ENCODE measurements at regions not wholly inside any gene's neighbourhood (a gene's known extent, or its start where the extent isn't known, plus 50 kb on each side); places are given as distances from the start of the nearest gene placed in this dataset.
"Not testable (repeated sequence)": the region's sequence is repeated elsewhere in the genome, so short reads cannot be mapped to it uniquely, and the experiment has no call there.

GRCh38 chr4:59540311-59540710, 1659.8 kb upstream of the ADGRL3 start:
- TF ChIP-seq, protein P1, sequence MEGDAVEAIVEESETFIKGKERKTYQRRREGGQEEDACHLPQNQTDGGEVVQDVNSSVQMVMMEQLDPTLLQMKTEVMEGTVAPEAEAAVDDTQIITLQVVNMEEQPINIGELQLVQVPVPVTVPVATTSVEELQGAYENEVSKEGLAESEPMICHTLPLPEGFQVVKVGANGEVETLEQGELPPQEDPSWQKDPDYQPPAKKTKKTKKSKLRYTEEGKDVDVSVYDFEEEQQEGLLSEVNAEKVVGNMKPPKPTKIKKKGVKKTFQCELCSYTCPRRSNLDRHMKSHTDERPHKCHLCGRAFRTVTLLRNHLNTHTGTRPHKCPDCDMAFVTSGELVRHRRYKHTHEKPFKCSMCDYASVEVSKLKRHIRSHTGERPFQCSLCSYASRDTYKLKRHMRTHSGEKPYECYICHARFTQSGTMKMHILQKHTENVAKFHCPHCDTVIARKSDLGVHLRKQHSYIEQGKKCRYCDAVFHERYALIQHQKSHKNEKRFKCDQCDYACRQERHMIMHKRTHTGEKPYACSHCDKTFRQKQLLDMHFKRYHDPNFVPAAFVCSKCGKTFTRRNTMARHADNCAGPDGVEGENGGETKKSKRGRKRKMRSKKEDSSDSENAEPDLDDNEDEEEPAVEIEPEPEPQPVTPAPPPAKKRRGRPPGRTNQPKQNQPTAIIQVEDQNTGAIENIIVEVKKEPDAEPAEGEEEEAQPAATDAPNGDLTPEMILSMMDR (IDR thresholded peaks at IDR 0.05; ENCODE audit: borderline replicate concordance, extremely low read depth, insufficient read depth), result no peak
- no peak overlapping the region for H3K9ac ChIP-seq (ENCODE audit: low read length in 3 of 3)
- intact Hi-C loops (cut with DNase I), result no loop called here
- H3K9me3 ChIP-seq (ENCODE audit: control insufficient read depth in 2 of 3, insufficient read depth in 1 of 3, low read length in 3 of 3), result no peaks in the 10 kb centered on the region
- no peak overlapping the region for H3K27ac ChIP-seq (ENCODE audit: low read depth in 2 of 2, low read length in 2 of 2)
- no peaks in the 10 kb centered on the region for H3K27me3 ChIP-seq (ENCODE audit: control insufficient read depth, insufficient read depth, low read length)
- DNase-seq (peak in 2 of 5 donors; percentile 26 to 36), FAIRE-seq (no peak)
- H3K4me3 ChIP-seq (ENCODE audit: low read length in 3 of 3), result no peak overlapping the region
- H3K4me1 ChIP-seq (ENCODE audit: control insufficient read depth in 2 of 3, insufficient read depth in 2 of 3, low read depth in 1 of 3, low read length in 3 of 3), result no peaks in the 10 kb centered on the region
- H3K36me3 ChIP-seq (ENCODE audit: control insufficient read depth in 2 of 3, insufficient read depth in 3 of 3, low read length in 3 of 3), result no peaks in the 10 kb centered on the region

DNA sequence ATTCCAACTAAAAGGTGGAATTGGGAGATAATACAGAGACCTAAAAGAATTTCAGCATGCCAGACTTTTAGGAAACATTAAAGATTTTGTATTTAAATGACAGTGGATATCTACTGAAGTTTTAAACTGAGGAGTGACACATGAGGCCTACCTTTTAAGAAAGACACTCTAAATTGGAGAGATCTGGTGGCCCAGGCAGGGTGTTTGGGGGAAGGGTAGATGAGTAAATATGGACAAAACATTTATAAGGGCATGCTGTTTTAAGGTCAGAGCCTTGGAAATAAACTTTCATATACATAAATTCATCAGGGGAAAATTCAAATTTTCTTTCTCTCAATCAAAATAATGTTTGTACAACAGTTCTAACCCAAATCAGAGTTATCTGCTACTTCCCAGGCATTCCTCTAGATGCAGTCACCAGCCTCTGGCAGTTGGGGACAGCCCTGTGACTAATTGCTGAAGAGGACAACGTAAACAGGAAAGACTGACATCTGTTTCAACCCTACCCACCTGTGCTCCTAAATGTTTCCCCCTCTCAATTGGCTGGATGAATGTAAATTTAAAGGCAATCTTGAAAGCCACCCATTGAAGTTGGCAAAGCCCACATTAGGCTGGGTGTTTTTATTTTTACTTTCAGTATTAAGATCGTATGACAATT, 1646.9 kb upstream of the ADGRL3 start:
- intact Hi-C loops (cut with DNase I), result no loop called here
- TF ChIP-seq, protein P1 (IDR thresholded peaks at IDR 0.05; ENCODE audit: borderline replicate concordance, extremely low read depth, insufficient read depth), result no peak
- no peaks in the 10 kb centered on the region for H3K36me3 ChIP-seq (ENCODE audit: control insufficient read depth in 2 of 3, insufficient read depth in 3 of 3, low read length in 3 of 3)
- FAIRE-seq, result no peak
- H3K4me1 ChIP-seq (ENCODE audit: control insufficient read depth in 2 of 3, insufficient read depth in 2 of 3, low read depth in 1 of 3, low read length in 3 of 3), result no peaks in the 10 kb centered on the region
- no peaks in the 10 kb centered on the region for H3K9me3 ChIP-seq (ENCODE audit: control insufficient read depth in 2 of 3, insufficient read depth in 1 of 3, low read length in 3 of 3)
- DNase-seq, result no peak
- H3K4me3 ChIP-seq (ENCODE audit: low read length in 3 of 3), result no peak overlapping the region
- H3K27ac ChIP-seq (ENCODE audit: low read depth in 2 of 2, low read length in 2 of 2), result no peak overlapping the region
- H3K9ac ChIP-seq (ENCODE audit: low read length in 3 of 3), result no peak overlapping the region
- no peaks in the 10 kb centered on the region for H3K27me3 ChIP-seq (ENCODE audit: control insufficient read depth, insufficient read depth, low read length)

DNA sequence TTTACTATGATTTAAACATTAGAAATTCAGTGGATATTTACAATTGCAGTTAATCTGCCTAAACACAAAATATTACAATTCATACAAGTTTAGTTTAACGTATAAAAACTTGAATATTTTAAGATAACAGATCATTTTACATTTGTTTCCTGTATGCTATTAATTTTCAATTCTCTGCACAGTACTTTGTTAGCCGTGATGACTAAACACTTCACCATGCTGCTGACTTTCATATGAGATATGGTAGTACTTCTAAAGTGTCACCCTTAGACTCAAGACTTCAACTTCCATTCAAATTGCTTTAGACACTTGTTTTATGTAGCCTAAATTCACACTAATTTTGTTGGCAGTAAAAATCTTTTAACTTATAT, 1646.4 kb upstream of the ADGRL3 start:
- Histone ChIP-seq H3K4me3 (ENCODE audit: low read length in 3 of 3) (no peak overlapping the region), H3K4me1 (ENCODE audit: control insufficient read depth in 2 of 3, insufficient read depth in 2 of 3, low read depth in 1 of 3, low read length in 3 of 3) (no peaks in the 10 kb centered on the region), H3K36me3 (ENCODE audit: control insufficient read depth in 2 of 3, insufficient read depth in 3 of 3, low read length in 3 of 3) (no peaks in the 10 kb centered on the region), H3K9ac (ENCODE audit: low read length in 3 of 3) (no peak overlapping the region), H3K27ac (ENCODE audit: low read depth in 2 of 2, low read length in 2 of 2) (no peak overlapping the region), H3K27me3 (ENCODE audit: control insufficient read depth, insufficient read depth, low read length) (no peaks in the 10 kb centered on the region), H3K9me3 (ENCODE audit: control insufficient read depth in 2 of 3, insufficient read depth in 1 of 3, low read length in 3 of 3) (no peaks in the 10 kb centered on the region)
- DNase-seq, result no peak
- TF ChIP-seq, protein P1 (IDR thresholded peaks at IDR 0.05; ENCODE audit: borderline replicate concordance, extremely low read depth, insufficient read depth), result no peak
- intact Hi-C loops (cut with DNase I), result no loop called here
- FAIRE-seq, result no peak

DNA sequence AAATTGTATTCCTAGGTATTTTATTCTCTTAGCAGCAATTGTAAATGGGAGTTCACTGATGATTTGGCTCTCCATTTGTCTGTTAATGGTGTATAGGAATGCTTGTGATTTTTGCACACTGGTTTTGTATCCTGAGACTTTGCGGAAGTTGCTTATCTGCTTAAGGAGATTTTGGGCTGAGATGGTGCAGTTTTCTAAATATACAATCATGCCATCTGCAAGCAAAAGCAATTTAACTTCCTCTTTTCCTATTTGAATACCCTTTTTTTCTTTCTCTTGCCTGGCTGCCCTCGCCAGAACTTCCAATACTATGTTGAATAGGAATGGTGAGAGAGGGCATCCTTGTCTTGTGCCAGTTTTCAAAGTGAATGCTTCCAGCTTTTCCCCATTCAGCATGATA, 1643.9 kb upstream of the ADGRL3 start:
- H3K27ac ChIP-seq (ENCODE audit: low read depth in 2 of 2, low read length in 2 of 2); H3K4me1 ChIP-seq (ENCODE audit: control insufficient read depth in 2 of 3, insufficient read depth in 2 of 3, low read depth in 1 of 3, low read length in 3 of 3); FAIRE-seq; DNase-seq; H3K4me3 ChIP-seq (ENCODE audit: low read length in 3 of 3); H3K27me3 ChIP-seq (ENCODE audit: control insufficient read depth, insufficient read depth, low read length); H3K9me3 ChIP-seq (ENCODE audit: control insufficient read depth in 2 of 3, insufficient read depth in 1 of 3, low read length in 3 of 3); H3K36me3 ChIP-seq (ENCODE audit: control insufficient read depth in 2 of 3, insufficient read depth in 3 of 3, low read length in 3 of 3); intact Hi-C loops (cut with DNase I); H3K9ac ChIP-seq (ENCODE audit: low read length in 3 of 3): not testable (repeated sequence)

DNA sequence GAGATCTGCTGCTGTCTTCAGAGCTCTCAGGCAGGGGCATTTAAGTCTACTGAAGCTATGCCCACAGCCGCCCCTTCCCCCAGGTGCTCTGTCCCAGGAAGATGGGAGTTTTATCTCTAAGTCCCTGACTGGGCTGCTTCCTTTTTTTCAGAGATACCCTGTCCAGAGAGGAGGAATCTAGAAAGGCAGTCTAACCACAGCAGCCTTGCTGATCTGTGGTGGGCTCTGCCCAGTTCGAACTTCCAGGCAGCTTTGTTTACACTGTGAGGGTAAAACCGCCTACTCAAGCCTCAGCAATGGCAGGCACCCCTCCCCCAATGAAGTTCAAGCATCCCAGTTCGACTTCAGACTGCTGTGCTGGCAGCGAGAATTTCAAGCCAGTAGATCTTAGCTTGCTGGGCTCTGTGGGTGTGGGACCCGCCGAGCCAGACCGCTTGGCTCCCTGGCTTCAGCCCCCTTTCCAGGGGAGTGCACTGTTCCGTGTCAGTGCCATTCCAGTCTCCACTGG, 1639.9 kb upstream of the ADGRL3 start:
- intact Hi-C loops (cut with DNase I); H3K9ac ChIP-seq (ENCODE audit: low read length in 3 of 3); H3K4me3 ChIP-seq (ENCODE audit: low read length in 3 of 3); H3K27ac ChIP-seq (ENCODE audit: low read depth in 2 of 2, low read length in 2 of 2); H3K9me3 ChIP-seq (ENCODE audit: control insufficient read depth in 2 of 3, insufficient read depth in 1 of 3, low read length in 3 of 3); H3K36me3 ChIP-seq (ENCODE audit: control insufficient read depth in 2 of 3, insufficient read depth in 3 of 3, low read length in 3 of 3); H3K27me3 ChIP-seq (ENCODE audit: control insufficient read depth, insufficient read depth, low read length); H3K4me1 ChIP-seq (ENCODE audit: control insufficient read depth in 2 of 3, insufficient read depth in 2 of 3, low read depth in 1 of 3, low read length in 3 of 3); FAIRE-seq: not testable (repeated sequence)
- DNase-seq, result peak in 2 of 5 donors; percentile 11 to 14
